ENCODE measurements at regions not wholly inside any gene's neighbourhood (a gene's known extent, or its start where the extent isn't known, plus 50 kb on each side); places are given as distances from the start of the nearest gene placed in this dataset.

GRCh38 chr10:121102706-121103105, 251.5 kb downstream of the WDR11 start:
- DNase-seq (ENCODE audit: low read depth): no peak
- no peak overlapping the region for H3K4me3 ChIP-seq (ENCODE audit: low read depth, low read length)
- TF ChIP-seq, protein P1, sequence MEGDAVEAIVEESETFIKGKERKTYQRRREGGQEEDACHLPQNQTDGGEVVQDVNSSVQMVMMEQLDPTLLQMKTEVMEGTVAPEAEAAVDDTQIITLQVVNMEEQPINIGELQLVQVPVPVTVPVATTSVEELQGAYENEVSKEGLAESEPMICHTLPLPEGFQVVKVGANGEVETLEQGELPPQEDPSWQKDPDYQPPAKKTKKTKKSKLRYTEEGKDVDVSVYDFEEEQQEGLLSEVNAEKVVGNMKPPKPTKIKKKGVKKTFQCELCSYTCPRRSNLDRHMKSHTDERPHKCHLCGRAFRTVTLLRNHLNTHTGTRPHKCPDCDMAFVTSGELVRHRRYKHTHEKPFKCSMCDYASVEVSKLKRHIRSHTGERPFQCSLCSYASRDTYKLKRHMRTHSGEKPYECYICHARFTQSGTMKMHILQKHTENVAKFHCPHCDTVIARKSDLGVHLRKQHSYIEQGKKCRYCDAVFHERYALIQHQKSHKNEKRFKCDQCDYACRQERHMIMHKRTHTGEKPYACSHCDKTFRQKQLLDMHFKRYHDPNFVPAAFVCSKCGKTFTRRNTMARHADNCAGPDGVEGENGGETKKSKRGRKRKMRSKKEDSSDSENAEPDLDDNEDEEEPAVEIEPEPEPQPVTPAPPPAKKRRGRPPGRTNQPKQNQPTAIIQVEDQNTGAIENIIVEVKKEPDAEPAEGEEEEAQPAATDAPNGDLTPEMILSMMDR (IDR thresholded peaks at IDR 0.05; ENCODE audit: insufficient read depth, low read depth, low read length, missing control alignments): no peak

- H3K4me3 ChIP-seq (ENCODE audit: low read depth, low read length): no peak overlapping the region
- TF ChIP-seq, protein P1 (IDR thresholded peaks at IDR 0.05; ENCODE audit: insufficient read depth, low read depth, low read length, missing control alignments): no peak
- DNase-seq (ENCODE audit: low read depth): no peak
Observed at GRCh38 chr10:121104476-121105111, 253.4 kb downstream of the WDR11 start.

DNA sequence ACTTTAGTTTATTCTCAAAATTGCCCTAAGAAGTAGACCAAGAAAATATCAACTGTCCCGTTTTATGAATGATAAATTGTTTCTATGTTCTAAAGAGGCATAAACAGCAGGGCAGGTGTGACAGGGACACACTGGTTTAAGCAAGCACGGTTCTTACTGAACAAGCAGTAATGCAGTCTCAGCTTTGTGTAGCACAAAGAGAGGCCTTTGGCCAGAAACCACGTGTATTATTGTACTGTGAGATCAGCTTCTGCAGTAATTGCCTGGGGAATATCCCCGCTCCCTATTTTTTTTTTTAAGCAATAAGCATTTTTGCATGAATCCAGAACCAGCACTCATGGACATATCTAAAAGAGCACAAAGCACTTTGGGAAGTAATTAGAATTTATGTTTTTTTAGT, 255.4 kb downstream of the WDR11 start:
- no peak overlapping the region for H3K4me3 ChIP-seq (ENCODE audit: low read depth, low read length)
- no peak for DNase-seq (ENCODE audit: low read depth)
- TF ChIP-seq, protein P1 (IDR thresholded peaks at IDR 0.05; ENCODE audit: insufficient read depth, low read depth, low read length, missing control alignments): no peak

DNA sequence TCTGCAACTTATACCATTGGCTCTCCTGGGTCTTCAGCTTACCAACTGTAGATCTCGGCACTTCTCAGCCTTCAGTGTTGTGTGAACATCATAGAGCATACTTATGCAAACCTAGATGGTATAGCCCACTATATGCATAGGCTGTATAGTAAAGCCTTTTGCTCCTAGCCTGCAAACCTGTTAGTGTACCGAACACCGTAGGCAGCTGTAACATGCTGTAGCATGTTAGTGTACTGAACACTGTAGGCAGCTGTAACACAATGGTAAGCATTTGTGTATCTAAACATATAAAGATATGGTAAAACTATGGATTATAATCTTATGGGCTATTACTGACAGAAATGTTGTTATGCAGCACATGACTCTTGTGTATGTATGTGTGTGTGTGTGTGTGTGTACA, 256.9 kb downstream of the WDR11 start:
- H3K4me3 ChIP-seq (ENCODE audit: low read depth, low read length): no peak overlapping the region
- no peak for DNase-seq (ENCODE audit: low read depth)
- TF ChIP-seq, protein P1 (IDR thresholded peaks at IDR 0.05; ENCODE audit: insufficient read depth, low read depth, low read length, missing control alignments): no peak

DNA sequence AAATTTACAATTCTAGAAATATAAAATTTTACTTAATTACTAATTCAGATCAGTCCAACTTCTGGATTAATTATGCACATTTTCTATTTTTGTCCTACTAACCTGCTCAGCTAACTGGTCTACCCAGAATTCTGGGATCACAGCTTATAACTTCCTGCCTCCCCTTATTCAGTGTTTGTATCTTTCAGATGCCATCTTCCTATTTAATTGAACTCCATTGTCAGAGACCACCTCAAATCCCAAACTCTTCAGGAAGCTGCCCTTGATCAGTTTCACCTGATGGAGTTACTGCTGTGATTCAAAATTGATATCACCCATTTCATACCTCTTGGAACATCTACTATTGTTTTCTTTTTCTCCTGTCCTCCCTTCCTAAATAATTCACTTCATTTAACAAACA, 259.2 kb downstream of the WDR11 start:
- no peak overlapping the region for H3K4me3 ChIP-seq (ENCODE audit: low read depth, low read length)
- TF ChIP-seq, protein P1 (IDR thresholded peaks at IDR 0.05; ENCODE audit: insufficient read depth, low read depth, low read length, missing control alignments): no peak
- no peak for DNase-seq (ENCODE audit: low read depth)

DNA sequence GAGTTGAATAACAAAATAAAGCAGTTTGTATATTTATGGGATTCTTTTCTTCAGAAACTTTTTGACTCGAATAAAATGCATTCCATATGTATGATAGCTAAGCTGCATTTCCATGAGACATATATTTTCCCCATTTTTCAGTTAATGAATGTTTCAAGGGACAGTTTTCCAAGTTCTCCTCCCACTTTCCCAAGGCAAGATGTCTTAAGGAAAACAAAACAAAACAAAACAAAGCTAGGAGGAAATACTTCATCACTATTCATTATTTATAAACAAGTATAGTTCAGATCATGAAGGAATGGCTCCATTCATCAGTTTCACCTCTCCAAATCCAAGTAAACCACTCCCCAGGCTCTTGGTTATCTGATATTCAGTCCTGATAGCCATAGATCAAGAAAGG, 261.0 kb downstream of the WDR11 start:
- TF ChIP-seq, protein P1 (IDR thresholded peaks at IDR 0.05; ENCODE audit: insufficient read depth, low read depth, low read length, missing control alignments): no peak
- no peak for DNase-seq (ENCODE audit: low read depth)
- H3K4me3 ChIP-seq (ENCODE audit: low read depth, low read length): no peak overlapping the region

Data from GM12865 (cell line).